HG03521 (cell line): ENCODE measurements at regions not wholly inside any gene's neighbourhood (a gene's known extent, or its start where the extent isn't known, plus 50 kb on each side); places are given as distances from the start of the nearest gene placed in this dataset.
"Not testable (repeated sequence)": the region's sequence is repeated elsewhere in the genome, so short reads cannot be mapped to it uniquely, and the experiment has no call there.

Experiments
- ATAC-seq: cut with Tn5 transposase; IDR thresholded peaks from one replicate; pipeline ENCODE4 v1.9.1; 2021; ENCODE audit warnings: mild to moderate bottlenecking, moderate library complexity; ENCODE audit not compliant: unreplicated experiment

DNA sequence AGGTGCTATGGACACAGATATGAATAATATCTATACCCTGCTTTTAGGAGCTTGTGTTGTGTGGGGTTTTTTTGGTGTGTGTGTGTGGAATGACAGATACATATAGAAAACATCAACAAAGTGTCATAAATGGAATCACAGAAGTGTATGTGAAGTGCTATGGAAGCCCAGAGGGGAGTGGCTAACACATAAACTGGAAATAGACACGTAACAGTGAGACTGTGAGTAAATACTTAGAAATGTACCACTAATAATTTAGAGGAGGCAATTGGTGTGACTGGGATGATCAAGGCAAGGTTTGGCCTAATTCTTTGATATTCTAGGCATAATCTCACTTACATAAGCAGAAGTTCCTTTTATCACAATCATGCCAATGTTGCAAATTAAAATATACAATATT is 169.3 kb upstream of the TENM4 start:
- ATAC-seq = no peak

DNA sequence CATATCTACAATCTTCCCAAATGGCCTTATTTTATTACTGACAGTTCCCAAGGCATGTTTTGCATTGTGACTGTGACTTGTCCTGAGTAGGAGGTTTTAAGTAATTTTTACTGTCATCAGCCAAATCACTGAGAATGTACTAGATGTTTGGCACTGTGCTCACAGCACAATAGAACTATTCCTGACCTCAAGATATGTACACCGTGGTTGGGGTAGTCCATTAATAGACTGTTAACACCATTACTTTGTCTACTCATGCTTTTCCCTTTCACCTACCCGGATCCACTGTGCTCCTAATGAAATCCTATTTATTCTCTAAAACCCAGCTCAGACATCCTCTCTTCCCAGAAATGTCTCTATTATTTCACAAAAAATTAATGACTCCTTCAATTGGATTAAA is 168.7 kb upstream of the TENM4 start:
- ATAC-seq = no peak

DNA sequence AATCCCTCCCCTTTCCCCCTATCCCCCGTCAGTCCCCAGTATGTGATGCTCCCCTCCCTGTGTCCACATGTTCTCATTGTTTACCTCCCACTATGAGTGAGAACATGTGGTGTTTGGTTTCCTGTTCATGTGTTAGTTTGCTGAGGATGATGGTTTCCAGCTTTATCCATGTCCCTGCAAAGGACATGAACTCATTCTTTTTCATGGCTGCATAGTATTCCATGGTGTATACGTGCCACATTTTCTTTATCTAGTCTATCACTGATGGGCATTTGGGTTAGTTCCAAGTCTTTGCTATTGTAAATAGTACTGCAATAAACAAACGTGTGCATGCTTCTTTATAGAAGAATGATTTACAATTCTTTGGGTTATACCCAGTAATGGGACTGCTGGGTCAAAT is 165.6 kb upstream of the TENM4 start:
- not testable (repeated sequence) for ATAC-seq

DNA sequence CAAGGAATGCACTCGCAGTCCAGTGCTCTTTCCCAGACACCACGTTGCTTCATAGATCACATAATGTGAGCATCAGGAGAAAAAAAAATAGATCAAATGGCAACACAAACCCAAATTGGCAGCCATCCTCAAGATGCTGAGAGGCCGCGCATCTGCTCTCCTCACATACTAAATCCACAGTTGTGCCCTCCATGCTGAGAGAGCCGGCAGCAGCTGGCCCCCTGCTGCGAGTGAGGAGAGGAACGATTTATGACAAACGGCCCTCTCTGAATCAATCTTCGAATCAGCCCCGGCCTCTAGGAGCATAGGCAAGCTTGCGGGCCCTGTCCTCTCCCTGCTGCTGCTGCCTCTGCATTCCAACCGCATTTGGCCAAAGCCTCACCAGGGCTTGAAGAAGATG is 159.9 kb upstream of the TENM4 start:
- ATAC-seq = no peak

DNA sequence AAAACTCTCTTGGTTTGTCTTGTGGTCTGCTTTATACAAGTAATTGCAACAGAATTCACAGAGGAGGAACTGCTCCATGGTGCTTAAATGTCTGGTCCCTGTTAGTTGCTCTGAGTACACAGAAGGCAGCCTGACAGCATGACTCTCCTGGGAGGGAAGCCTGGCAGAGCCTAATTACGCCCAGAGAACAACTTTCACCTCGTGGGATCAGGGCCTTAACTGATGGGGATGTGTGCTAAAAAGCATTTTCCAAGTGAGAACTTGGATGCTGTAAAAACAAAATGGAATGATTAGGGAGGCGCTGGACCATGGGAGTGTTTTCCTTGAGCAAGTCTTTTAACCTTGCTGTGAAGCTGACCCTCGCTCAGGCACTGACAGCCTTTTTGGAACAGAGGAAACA is 154.0 kb upstream of the TENM4 start:
- no peak for ATAC-seq

DNA sequence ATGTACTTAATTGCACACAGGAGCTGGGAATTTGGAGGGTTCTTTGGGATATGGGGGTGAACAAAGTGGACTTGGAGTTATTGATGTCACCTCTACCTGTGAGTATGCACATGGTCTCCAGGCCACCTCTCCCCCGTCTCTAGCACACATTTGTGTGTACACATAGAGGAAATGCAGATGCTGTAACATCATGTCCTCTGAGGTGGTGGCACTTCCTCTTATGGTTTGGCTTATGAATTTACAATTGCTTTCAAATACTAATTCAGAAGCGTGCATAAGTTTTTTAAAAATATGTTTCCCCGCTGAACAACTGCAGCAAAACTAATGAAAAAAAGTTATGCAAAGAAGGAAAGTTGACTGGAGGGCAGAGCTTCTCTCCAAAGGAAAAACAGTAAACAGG is 152.0 kb upstream of the TENM4 start:
- ATAC-seq = no peak

DNA sequence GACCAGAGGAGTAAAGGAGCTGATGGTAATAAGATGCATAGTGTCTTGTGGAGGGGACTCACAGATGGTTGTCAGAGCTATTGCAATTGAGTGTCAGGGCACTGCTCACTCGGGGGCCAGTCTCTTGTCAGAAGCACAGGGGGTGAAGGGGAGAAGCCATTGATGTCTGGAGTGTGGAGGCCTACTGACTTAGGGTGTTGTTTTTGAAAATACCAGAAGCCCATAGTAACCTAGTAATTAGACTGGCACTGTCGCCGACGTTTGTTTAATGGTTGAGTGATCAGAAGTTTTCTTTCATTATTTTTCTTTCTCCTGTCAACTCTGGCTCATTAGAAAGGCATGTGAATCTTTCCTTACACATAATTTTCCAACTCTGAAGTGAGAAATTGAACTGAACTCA is 151.6 kb upstream of the TENM4 start:
- no peak for ATAC-seq

DNA sequence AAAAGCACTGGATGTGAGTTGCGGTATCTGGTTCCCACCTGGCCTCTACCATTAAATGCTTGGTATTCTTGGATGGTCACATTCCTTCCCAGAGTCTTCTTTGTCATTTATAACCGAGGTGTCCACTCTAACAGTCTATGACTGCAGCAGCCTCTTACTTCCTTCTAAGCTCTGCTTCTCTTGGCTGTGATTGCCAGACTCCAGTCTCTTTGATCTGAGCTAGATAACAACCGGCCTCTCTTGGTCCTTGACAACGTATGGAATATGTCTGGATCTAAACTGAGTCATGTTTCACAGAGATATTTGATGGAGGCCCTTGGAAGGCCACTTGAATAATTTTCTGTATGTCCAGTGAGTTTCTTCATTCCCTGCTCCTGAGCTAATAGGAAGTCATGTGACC is 141.6 kb upstream of the TENM4 start:
- no peak for ATAC-seq

DNA sequence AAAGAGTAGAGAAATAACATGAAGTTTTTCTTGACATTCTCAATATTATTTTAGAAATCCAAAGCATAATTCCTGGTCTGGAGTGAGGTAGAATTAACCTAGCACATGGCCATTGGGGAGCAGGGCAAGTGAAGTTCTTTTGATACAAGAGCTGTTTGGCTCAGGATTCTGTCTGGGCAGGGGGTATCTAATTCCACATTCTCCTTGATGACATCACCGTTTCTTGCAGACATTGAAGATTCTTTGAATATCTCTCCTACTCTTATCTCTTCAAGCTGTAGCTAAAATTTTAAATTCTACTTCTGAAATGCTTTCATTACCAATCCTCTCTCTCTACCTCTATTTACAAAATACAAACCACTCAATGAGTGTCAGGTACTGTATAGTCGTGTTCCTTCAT is 138.2 kb upstream of the TENM4 start:
- ATAC-seq = no peak

DNA sequence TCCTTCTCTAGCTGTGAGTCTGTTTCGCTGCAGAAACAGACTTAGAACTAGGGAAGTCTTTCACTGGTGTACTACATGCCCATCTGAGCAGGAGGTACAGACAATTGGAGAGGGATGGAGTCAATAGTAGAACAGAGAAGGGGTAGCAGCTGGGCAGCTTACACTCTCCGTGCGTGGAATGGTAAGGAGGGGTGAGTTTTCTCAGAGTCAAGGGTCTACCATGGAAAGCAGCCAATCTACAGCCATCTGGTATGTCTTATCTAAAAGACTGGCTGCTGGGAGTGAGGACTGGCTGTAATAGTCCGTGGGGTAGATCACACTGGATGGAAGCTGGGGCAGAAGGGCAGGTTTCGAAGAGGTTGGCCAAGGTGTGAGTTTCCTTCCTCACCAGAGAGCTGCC is 137.3 kb upstream of the TENM4 start:
- ATAC-seq = no peak

DNA sequence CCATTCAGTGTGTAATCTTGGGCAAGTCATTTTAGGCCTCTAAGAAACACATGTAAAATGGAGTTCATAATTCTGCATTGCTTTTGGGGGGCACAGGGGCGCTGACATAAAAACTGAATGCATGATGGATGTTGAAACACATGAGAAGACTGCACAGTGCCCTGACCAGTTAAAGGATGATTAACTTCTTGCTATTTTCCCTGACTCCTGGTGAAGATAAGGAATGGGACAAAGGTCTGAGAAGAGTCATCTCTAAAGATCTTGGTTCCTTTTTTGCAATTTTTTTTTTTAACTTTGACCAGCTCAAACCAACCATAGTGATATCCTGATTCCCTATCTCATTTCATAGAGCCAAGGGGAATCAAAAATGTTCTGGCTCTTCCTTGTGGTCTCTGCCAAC is 134.9 kb upstream of the TENM4 start:
- no peak for ATAC-seq

DNA sequence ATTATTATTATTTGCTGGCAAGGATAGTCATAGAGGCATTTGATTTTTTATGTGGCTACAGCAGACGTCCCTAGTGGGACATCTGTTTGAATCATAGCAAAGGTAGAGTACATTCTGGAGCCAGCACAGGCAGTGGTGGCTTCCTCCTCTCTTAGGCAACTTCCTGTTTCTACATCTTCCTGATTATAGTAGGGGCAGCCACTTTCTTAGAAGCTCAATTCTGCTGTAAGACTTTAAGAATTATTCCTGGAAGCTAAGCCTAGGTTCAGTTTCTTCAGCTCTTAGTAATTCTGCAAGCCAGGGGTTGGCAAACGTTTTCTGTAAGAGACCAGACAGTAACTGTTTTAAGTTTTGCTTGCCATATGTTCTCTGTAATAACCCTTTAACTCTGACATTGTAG is 129.3 kb upstream of the TENM4 start:
- ATAC-seq = no peak

DNA sequence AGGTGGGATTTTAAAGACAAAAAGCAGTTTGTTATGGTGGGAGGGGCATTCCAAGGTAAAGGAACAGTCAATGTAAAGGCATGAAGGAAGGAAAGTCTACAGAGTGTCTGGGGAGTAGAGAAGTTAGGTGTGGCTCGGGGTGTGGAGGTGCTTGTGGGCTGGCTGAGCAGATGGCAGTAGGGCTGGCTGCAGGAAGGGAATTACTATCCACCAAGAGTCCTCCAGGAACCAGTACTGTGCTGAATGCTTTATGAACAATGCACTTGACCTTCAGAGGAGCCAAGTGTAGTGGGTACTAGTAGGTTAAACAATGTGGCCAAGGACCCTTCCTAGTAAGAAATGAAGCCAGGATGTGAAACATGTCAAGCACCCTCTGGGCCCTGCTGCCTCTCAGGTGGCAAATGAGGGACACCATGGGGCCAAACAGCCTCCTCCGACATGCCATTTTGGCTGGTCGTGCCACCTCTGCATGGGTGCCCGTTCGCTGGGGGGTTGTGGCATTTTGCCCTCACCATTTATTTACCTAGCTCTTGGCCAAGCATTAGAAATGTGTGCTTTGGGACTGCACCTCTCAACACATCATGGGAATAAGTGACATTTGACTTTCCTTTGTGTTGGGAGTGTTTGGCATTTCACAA is 123.6 kb upstream of the TENM4 start:
- no peak for ATAC-seq

DNA sequence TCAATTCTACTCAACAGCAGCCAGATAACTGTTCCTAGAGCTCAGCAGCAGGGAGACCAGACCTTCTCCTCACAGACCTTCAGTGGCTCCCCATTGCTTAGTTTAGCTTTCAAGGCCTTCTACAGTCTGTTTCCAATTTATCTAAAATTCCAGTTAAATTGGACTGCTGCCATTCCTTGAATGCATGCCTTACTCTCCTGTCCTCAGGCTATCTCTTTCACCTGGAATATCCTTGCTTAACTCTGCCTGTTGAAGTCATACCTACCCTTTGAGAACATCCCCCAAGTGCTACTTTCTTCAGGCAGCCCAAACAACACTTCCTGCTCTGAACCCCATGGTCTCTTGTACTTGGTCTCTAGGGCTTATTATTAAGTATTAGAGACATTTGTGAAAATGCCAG is 120.7 kb upstream of the TENM4 start:
- ATAC-seq = no peak

DNA sequence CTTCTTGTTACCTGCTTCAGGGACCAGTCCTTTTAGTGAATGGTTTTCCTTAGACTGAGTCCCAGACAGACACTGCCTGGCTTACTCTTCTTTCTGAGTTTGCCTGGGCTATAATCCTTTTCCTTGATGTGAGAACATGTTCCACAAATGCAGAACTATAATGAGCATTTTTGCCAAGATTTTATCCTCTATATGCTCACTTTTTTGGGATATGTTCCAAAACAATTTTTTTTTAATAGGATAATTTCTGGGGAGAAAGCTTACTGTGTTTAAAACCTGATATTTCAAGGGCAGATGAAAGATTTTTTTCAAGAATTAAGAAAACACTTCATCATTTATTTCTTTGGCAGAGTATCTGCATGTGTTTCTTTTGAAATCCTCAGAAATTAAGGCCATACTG is 110.0 kb upstream of the TENM4 start:
- ATAC-seq = no peak

DNA sequence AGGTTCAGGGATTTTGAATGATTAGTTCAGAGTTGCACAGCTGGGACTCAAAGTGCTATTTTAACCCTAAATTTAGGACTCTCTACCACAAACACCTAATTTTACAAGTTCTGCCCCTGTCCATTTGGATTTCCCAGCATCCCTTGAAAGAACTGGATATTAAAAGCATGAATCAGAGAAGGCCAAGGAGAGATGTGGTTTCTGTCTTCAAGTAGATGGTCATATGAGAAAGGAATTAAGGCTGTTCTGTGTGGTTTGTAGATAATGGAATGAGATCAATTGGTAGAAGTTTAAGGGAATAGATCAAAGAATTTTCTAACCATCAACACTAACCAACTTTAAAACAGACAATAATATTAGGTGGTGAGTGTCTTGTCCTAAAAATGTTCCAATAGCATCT is 106.4 kb upstream of the TENM4 start:
- no peak for ATAC-seq

DNA sequence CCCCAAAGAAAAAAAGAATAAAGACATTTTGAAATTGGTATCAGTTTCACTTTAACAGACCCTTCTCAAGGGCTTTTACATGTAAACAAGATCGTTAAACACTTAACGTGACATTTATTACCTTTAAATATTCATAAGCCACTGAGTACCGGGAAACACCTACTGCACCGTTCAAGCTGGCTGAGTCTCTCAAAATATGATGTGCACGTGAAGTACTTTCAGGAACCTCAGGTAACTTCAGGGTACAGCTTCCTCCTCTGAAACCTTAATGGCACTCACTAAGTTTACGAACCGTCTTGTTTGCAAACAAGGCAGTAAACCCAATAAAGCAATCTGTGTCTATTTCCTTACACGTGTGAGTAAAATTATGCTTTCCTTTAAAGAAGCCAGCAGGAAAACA is 105.5 kb upstream of the TENM4 start:
- ATAC-seq = no peak

DNA sequence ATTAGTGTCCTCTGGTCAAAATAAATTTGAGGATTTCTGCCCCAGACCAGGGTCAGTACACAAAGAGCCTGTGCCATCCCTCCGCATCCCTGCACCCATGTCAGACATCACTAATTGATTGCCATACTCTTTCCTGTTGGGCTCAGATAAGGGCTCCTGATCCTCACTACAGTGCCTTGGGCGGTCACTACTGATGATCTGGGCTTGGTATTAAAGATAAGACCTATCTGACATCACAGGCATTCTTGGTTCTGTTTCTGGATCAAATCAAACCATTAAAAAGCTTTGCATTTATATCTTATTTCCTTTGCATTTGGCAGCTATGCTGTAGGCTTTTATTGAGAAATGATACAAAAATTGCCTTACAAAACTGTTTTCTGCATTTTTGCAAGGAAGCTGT is 103.5 kb upstream of the TENM4 start:
- no peak for ATAC-seq

DNA sequence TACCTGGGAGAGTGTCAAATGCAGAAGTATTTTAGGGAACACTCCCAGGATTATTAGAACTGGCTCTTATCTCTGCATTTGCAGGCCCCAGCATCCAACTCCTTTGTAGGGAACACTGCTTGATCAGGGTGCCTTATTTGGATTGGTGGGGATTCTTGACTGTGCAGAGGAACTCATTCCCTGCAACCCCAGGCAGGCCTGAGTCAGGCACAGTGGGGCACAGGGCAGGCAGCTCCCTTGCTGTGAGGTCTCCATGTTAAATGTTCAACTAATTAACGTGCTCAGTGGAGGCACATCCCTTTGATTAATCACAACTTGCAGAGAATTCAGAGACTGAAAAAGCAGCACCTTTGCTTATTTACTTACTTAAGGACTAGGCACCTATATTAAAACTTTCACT is 102.3 kb upstream of the TENM4 start:
- no peak for ATAC-seq

DNA sequence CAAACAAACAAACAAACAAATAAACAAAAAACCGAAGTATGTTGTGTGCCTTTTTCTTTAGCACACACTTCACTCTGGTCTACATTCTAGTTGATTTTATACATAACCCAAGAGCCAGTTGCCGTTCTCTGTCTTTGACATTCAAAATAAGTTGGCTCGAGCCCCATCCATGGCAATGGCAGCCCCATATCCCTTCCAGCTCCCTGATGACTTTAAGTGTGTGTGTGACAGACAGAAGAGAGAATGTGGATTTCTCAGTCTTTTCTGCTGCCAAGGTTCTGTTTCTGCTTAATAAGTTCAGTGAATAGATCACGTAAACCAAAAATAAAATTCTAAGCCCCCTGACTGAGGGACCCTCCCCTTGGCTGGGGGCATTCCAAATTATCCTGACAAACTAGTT is 100.6 kb upstream of the TENM4 start:
- no peak for ATAC-seq

DNA sequence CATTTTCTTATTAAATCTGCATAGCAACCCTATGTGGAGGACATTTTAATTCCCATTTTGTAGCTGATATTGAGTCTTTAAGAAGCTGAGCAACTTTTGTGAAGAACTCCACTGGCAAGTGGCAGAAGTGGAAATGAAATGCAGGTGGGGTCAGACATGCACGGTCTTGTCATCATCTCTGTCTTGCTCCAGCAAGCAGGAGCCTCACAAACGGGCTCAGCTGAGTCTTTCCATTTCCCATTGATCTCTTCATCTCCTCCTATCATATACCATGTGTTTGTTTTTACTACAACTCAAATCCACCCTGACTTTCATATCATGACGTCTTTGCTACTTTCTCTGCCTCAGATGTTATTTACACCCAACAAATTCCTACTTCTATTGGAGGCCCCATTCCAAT is 97.9 kb upstream of the TENM4 start:
- ATAC-seq = no peak

DNA sequence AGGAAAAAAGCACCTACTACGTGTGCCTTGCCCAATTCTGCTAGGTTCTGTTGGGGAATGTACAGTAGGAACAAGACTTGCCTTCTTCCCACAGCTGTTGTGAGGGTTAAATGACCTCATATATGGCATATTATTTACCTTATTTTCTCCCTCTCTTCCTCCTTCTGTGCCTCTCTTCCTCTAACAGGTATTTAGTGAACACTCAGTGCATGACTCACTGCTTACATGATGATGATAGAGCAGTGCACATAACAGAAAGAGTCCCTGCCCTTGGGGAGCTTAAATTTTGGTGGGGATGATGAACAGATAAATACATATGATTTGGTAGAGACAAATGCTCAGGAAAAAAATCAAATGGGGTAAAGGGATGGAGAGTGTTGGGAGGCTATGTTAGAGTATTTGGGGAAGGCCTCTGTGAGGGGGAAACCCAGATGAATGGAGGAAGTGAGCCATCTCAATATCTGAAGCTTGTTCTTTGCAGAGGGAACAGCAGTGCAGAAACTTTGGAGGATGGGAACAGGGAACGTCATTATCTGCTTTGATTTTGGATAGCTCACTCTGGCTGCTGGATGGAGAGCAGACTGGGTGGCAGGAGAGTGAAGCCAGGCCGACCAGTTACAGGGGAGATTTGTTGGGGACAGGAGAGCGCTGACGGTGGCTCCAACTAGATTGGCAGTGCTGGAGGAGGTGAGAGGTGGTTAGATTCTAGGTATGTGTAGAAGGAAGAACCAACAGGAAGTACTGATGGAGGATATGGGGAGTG is 95.5 kb upstream of the TENM4 start:
- ATAC-seq = no peak

DNA sequence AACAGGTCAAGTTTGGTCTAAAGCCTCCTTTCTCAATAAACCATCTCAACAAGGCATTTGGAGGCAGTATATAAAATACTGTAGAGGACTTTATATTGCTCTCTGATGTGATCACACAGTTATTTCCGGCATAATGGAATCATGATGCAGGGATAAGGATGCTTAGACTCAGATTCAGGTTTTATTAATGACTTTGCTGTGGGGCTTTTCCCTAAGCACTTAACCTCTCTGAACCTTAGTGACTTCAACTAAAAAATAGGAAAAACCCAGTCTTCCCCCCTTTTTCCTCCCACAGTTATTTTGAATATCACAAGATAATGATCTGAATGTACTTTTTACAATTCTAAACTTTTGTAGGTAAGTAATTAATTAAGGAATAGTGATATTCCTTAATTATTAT is 94.8 kb upstream of the TENM4 start:
- ATAC-seq = no peak
